PC-9 (cell line): ENCODE measurements at regions not wholly inside any gene's neighbourhood (a gene's known extent, or its start where the extent isn't known, plus 50 kb on each side); places are given as distances from the start of the nearest gene placed in this dataset.

Source experiments
- EZH2 ChIP-seq: fragments of 200-600 bp; sonication (generic); IDR thresholded peaks from 2 replicates; pipeline ENCODE4 v1.8.0; 2017; ENCODE audit warnings: antibody characterized with exemption, low read depth
- TF ChIP-seq, protein P1 (sequence below): fragments of 200-600 bp; sonication (generic); conservative IDR thresholded peaks from 2 replicates; pipeline ENCODE4 v1.6.1; 2017; ENCODE audit warnings: mixed run types, antibody characterized with exemption, mild to moderate bottlenecking, moderate library complexity

DNA sequence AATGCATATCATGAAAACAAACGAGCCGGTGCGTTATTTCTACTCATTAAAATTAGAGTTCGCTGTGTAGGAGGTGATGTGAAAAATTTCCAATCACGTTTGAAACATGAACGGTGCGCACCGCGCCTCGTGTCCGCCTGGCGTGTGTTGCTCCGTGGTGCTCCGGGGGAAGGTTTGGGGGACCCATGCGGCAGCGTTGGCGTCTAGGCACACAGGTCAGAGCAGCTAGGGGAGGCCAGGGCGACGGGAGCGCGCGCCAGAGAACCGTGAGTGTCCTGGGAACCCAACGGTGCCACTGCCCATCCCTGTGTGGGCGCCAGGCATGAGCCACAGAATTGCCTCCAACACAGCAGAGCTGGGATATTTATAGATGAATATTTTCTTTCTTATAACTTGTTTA, 70.6 kb upstream of the ADARB2 start:
- TF ChIP-seq, protein P1, sequence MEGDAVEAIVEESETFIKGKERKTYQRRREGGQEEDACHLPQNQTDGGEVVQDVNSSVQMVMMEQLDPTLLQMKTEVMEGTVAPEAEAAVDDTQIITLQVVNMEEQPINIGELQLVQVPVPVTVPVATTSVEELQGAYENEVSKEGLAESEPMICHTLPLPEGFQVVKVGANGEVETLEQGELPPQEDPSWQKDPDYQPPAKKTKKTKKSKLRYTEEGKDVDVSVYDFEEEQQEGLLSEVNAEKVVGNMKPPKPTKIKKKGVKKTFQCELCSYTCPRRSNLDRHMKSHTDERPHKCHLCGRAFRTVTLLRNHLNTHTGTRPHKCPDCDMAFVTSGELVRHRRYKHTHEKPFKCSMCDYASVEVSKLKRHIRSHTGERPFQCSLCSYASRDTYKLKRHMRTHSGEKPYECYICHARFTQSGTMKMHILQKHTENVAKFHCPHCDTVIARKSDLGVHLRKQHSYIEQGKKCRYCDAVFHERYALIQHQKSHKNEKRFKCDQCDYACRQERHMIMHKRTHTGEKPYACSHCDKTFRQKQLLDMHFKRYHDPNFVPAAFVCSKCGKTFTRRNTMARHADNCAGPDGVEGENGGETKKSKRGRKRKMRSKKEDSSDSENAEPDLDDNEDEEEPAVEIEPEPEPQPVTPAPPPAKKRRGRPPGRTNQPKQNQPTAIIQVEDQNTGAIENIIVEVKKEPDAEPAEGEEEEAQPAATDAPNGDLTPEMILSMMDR, result no peak
- no peak for TF ChIP-seq EZH2
